HCT116 (cell line): ENCODE measurements at regions not wholly inside any gene's neighbourhood (a gene's known extent, or its start where the extent isn't known, plus 50 kb on each side); places are given as distances from the start of the nearest gene placed in this dataset.

Experiments
- POLR2AphosphoS5 ChIP-seq: IDR thresholded peaks from 2 replicates; pipeline ENCODE4 v1.6.1; 2011; ENCODE audit warnings: mild to moderate bottlenecking, low read depth, low read length, moderate library complexity
- RAD21 ChIP-seq: IDR thresholded peaks from 2 replicates; pipeline ENCODE4 v1.6.1; 2012; ENCODE audit warnings: low read depth, mild to moderate bottlenecking

- TF ChIP-seq RAD21, result no peak
- no peak for TF ChIP-seq POLR2AphosphoS5
These were observed 112.7 kb downstream of the SHANK2 start for GRCh38 chr11:71139516-71140205.
